Ishikawa (cell line): ENCODE measurements at regions not wholly inside any gene's neighbourhood (a gene's known extent, or its start where the extent isn't known, plus 50 kb on each side); places are given as distances from the start of the nearest gene placed in this dataset.

Experiments
- CEBPB ChIP-seq: IDR thresholded peaks from 2 replicates; pipeline ENCODE4 v1.6.1; 2012
- CREB1 ChIP-seq: IDR thresholded peaks from 2 replicates; pipeline ENCODE4 v1.6.1; 2012; ENCODE audit warnings: low read depth
- EGR1 ChIP-seq: IDR thresholded peaks from 2 replicates; pipeline ENCODE4 v1.6.1; 2012
- EP300 ChIP-seq: IDR thresholded peaks from 2 replicates; pipeline ENCODE4 v1.6.1; 2012; ENCODE audit warnings: borderline replicate concordance
- FOXM1 ChIP-seq: IDR thresholded peaks from 2 replicates; pipeline ENCODE4 v1.6.1; 2012; ENCODE audit warnings: low read depth, borderline replicate concordance
- MAX ChIP-seq: IDR thresholded peaks from 2 replicates; pipeline ENCODE4 v1.6.1; 2012
- NFIC ChIP-seq: IDR thresholded peaks from 2 replicates; pipeline ENCODE4 v1.6.1; 2012
- RAD21 ChIP-seq: IDR thresholded peaks from 2 replicates; pipeline ENCODE4 v1.6.1; 2012; ENCODE audit warnings: low read depth
- TAF1 ChIP-seq: IDR thresholded peaks from 2 replicates; pipeline ENCODE4 v1.6.1; 2012; ENCODE audit warnings: low read depth, mild to moderate bottlenecking
- TCF12 ChIP-seq: IDR thresholded peaks from 2 replicates; pipeline ENCODE4 v1.6.1; 2012; ENCODE audit warnings: low read depth
- TEAD4 ChIP-seq: IDR thresholded peaks from 2 replicates; pipeline ENCODE4 v1.6.1; 2012
- YY1 ChIP-seq: IDR thresholded peaks from 2 replicates; pipeline ENCODE4 v1.6.1; 2012; ENCODE audit warnings: low read depth
- ZBTB7A ChIP-seq: IDR thresholded peaks from 2 replicates; pipeline ENCODE4 v1.6.1; 2012; ENCODE audit warnings: low read depth
- TF ChIP-seq, protein P1 (sequence below): IDR thresholded peaks from 2 replicates; pipeline ENCODE4 v1.6.1; 2012
- TF ChIP-seq, protein P2 (sequence below): IDR thresholded peaks from 2 replicates; pipeline ENCODE4 v1.6.1; 2012; ENCODE audit warnings: low read depth, mild to moderate bottlenecking

DNA sequence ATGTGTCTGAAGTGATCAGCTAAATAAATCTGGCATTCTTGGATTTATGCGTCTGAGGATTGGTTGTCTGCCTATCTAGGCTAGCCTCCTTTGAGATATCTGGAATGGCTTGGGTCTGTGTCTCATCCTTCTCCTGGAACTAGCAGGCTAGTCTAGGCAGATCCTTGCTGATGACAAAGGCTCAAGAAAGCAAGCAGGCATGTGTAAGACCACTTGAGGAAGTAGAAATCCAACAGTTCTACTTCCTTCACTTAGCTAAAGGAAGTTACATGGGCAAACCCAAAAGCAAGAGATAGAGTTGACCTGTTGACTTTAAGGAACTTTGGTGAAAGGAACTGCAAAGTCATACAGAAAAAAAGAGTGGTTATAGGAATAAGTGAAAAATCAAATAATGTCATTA, 672.6 kb downstream of the MAFB start:
- TF ChIP-seq ZBTB7A (no peak), EP300 (no peak)
- TF ChIP-seq, protein P1, sequence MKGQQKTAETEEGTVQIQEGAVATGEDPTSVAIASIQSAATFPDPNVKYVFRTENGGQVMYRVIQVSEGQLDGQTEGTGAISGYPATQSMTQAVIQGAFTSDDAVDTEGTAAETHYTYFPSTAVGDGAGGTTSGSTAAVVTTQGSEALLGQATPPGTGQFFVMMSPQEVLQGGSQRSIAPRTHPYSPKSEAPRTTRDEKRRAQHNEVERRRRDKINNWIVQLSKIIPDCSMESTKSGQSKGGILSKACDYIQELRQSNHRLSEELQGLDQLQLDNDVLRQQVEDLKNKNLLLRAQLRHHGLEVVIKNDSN: no peak

GRCh38 chr20:40010483-40010882, 678.6 kb downstream of the MAFB start:
- TF ChIP-seq TAF1 (no peak), TCF12 (no peak), FOXM1 (no peak), ZBTB7A (no peak), RAD21 (no peak), CEBPB (no peak), EP300 (no peak), NFIC (no peak), TEAD4 (no peak), MAX (no peak), CREB1 (no peak), EGR1 (no peak), YY1 (no peak)
- TF ChIP-seq, protein P1: no peak
- TF ChIP-seq, protein P2, sequence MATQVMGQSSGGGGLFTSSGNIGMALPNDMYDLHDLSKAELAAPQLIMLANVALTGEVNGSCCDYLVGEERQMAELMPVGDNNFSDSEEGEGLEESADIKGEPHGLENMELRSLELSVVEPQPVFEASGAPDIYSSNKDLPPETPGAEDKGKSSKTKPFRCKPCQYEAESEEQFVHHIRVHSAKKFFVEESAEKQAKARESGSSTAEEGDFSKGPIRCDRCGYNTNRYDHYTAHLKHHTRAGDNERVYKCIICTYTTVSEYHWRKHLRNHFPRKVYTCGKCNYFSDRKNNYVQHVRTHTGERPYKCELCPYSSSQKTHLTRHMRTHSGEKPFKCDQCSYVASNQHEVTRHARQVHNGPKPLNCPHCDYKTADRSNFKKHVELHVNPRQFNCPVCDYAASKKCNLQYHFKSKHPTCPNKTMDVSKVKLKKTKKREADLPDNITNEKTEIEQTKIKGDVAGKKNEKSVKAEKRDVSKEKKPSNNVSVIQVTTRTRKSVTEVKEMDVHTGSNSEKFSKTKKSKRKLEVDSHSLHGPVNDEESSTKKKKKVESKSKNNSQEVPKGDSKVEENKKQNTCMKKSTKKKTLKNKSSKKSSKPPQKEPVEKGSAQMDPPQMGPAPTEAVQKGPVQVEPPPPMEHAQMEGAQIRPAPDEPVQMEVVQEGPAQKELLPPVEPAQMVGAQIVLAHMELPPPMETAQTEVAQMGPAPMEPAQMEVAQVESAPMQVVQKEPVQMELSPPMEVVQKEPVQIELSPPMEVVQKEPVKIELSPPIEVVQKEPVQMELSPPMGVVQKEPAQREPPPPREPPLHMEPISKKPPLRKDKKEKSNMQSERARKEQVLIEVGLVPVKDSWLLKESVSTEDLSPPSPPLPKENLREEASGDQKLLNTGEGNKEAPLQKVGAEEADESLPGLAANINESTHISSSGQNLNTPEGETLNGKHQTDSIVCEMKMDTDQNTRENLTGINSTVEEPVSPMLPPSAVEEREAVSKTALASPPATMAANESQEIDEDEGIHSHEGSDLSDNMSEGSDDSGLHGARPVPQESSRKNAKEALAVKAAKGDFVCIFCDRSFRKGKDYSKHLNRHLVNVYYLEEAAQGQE: no peak

DNA sequence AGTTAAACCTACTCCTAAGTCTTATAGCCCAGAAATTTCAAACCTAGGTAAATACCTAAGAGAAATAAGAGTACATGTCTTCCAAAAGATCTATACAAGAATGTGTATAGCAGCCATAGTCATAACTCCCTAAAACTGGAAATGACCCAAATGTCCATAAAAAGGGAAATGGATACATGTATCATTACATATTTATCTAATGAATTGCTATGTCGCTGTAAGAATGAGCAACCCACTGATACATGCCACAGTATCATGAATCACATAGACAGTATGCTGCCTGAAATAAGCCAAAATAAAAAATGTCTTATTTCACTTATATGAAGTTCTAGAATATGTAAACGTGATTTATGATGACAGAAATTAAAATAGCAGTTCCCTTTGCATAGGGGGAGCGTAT, 679.5 kb downstream of the MAFB start:
- TF ChIP-seq MAX (no peak), RAD21 (no peak), EP300 (no peak), CREB1 (no peak), NFIC (no peak), EGR1 (no peak)

DNA sequence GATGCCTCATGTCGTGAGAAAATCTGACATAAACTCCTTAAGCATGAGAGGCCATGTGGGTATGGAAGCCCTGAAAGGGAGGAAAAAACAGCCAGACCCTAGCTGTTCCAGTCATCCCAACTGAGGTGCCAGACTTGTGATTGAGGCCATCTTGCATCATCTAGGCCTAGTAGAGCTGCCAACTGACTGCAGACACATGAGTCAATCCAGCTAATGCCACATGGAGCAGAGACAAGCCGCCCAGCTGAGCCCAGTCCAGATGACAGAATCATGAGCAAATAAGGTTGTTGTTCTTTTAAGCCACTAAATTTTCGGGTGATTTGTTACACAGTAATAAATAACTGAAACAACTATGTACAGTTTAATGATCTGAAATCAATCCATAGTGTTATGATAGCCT, 680.9 kb downstream of the MAFB start:
- TF ChIP-seq, protein P2: no peak
- TF ChIP-seq EP300 (no peak), TEAD4 (no peak), CEBPB (no peak), TCF12 (no peak), TAF1 (no peak), FOXM1 (no peak), RAD21 (no peak), CREB1 (no peak), NFIC (no peak), MAX (no peak), EGR1 (no peak), YY1 (no peak), ZBTB7A (no peak)
- TF ChIP-seq, protein P1: no peak

DNA sequence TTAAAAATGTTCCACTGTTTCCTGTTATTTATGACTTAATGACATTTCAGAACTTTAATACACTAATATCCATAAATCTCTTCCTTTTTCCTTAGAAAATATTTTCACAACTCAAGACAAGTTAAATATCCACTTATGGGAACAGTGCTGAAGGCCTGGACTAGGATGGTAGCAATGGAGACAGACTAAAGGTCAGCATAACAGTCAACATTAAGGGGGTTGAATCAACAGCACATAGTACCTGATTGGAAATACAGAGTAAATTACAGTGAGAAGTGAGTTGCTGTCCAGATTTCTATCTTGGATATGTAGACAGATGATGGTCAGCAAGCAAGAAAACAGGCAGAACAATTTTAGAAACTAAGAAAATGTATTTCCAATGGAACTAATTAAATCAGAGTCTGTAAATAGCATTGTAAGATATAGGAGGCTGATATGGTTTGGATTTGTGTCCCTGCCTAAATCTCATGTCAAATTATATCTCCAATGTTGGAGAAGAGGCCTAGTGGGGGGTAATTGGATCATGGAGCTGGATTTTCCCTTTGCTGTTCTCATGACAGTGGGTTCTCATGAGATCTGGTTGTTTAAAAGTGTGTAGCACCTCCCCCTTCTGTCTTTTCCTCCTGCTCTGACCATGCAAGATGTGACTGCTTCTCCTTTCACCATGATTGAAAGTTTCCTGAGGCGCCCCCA, 682.7 kb downstream of the MAFB start:
- no peak for TF ChIP-seq CREB1
- TF ChIP-seq, protein P1: no peak
- TF ChIP-seq YY1: no peak
- no peak for TF ChIP-seq ZBTB7A
- TF ChIP-seq MAX: no peak
- TF ChIP-seq TAF1: no peak
- TF ChIP-seq FOXM1: no peak
- no peak for TF ChIP-seq CEBPB
- no peak for TF ChIP-seq TCF12
- TF ChIP-seq EP300: no peak
- no peak for TF ChIP-seq RAD21
